ENCODE measurements at regions not wholly inside any gene's neighbourhood (a gene's known extent, or its start where the extent isn't known, plus 50 kb on each side); places are given as distances from the start of the nearest gene placed in this dataset.

DNA sequence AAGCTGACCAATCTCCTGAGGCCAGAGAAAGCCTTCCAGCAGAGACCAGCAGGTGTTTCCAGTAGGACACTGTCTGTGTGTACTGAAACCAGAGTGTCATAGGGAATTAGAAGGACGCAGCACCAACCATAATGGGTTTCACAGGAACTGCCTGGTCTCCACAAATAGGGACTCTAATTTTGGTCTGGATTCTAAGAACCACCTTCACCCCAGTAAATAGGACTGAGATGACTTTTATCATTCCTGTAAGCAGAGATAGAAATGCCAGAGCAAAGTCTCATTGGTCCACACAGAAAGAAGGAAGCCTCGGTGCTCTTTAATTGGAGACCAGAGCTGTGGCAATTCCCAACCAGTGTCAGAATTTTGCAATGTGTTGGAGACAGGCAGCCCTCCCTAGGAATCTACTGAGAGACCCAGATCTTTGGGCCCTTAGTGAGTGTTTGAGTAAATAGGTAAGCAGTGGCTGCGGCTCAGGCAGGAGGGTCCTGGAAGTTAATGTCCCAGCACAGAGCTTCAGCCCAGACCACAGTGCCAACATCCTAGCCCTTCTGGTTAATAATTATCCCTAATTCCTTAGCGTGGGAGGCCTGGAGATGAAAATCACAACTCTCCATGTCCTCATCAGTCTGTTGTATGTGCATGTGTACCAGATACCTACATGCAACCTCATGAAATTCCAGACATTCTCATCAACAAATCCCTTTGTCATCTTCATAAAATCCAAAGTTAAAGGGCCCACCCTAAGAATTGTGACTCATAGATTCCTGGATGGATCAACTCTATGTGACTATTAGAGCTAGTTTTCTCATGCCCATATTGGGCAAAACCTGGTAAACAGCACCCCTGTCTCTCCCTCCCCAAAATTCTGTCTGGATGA, 81.2 kb downstream of the UNC5CL start:
- TF ChIP-seq, protein P1, sequence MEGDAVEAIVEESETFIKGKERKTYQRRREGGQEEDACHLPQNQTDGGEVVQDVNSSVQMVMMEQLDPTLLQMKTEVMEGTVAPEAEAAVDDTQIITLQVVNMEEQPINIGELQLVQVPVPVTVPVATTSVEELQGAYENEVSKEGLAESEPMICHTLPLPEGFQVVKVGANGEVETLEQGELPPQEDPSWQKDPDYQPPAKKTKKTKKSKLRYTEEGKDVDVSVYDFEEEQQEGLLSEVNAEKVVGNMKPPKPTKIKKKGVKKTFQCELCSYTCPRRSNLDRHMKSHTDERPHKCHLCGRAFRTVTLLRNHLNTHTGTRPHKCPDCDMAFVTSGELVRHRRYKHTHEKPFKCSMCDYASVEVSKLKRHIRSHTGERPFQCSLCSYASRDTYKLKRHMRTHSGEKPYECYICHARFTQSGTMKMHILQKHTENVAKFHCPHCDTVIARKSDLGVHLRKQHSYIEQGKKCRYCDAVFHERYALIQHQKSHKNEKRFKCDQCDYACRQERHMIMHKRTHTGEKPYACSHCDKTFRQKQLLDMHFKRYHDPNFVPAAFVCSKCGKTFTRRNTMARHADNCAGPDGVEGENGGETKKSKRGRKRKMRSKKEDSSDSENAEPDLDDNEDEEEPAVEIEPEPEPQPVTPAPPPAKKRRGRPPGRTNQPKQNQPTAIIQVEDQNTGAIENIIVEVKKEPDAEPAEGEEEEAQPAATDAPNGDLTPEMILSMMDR (conservative IDR thresholded peaks at IDR 0.05): no peak
- no peaks in the 10 kb centered on the region for H3K36me3 Mint-ChIP-seq (ENCODE audit: low read depth)
- peaks cover 2% of the 10 kb centered on the region for H3K4me1 ChIP-seq (ENCODE audit: control insufficient read depth, insufficient read depth, low read length)
- H3K9me3 Mint-ChIP-seq: no peaks in the 10 kb centered on the region
- H3K4me3 ChIP-seq (ENCODE audit: low read length): no peak overlapping the region
- no peaks in the 10 kb centered on the region for H3K27me3 Mint-ChIP-seq (ENCODE audit: insufficient read depth)
- no peak for DNase-seq
- H3K27ac Mint-ChIP-seq: no peak overlapping the region
- no peaks in the 10 kb centered on the region for H3K27me3 ChIP-seq (ENCODE audit: control insufficient read depth, insufficient read depth, low read length, poor library complexity, severe bottlenecking)
- peaks cover 19% of the 10 kb centered on the region for H3K4me1 Mint-ChIP-seq
- H3K27ac ChIP-seq (ENCODE audit: low read depth, low read length): no peak overlapping the region
- H3K9ac ChIP-seq (ENCODE audit: extremely low read depth, low read length, poor library complexity, severe bottlenecking): no peak overlapping the region
- no peaks in the 10 kb centered on the region for H3K9me3 ChIP-seq (ENCODE audit: control insufficient read depth, low read length)
- no peaks in the 10 kb centered on the region for H3K36me3 ChIP-seq (ENCODE audit: control insufficient read depth, insufficient read depth, low read length)
- no peak overlapping the region for H3K4me3 Mint-ChIP-seq
- WGBS, 2 experiments (ENCODE audit: insufficient coverage in 1 of 2, insufficient read length in 1 of 2): 88 to 97% methylated on average over 4 of the region's 4 CpGs

DNA sequence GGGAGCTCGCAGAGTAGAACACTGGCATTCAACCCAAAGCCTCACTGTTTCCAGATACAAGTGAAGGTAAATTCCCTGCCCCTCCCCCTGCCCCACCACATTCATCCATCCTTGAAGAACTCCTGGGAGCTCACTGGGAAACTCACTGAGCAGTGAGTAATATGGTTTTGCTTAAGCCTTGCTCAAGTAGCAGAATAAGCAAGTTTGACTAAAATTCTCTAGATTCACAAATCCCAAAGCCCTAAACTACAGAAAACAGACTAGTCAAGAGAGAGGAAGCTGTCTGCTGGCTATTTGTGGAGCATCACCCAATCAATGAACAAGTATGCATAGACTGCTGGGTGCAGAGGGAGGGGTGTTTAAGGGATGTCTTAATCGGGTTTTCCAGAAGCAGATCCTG, 82.1 kb downstream of the UNC5CL start:
- DNase-seq: no peak
- Histone ChIP-seq H3K27me3 (ENCODE audit: control insufficient read depth, insufficient read depth, low read length, poor library complexity, severe bottlenecking) (no peaks in the 10 kb centered on the region), H3K36me3 (ENCODE audit: control insufficient read depth, insufficient read depth, low read length) (no peaks in the 10 kb centered on the region), H3K9me3 (ENCODE audit: control insufficient read depth, low read length) (no peaks in the 10 kb centered on the region), H3K4me3 (ENCODE audit: low read length) (no peak overlapping the region), H3K4me1 (ENCODE audit: control insufficient read depth, insufficient read depth, low read length) (peaks cover 2% of the 10 kb centered on the region), H3K27ac (ENCODE audit: low read depth, low read length) (no peak overlapping the region), H3K9ac (ENCODE audit: extremely low read depth, low read length, poor library complexity, severe bottlenecking) (no peak overlapping the region)
- H3K36me3 Mint-ChIP-seq (ENCODE audit: low read depth): no peaks in the 10 kb centered on the region
- no peaks in the 10 kb centered on the region for H3K27me3 Mint-ChIP-seq (ENCODE audit: insufficient read depth)
- H3K4me1 Mint-ChIP-seq: peaks cover 19% of the 10 kb centered on the region
- no peak overlapping the region for H3K27ac Mint-ChIP-seq
- H3K9me3 Mint-ChIP-seq: no peaks in the 10 kb centered on the region
- TF ChIP-seq, protein P1 (conservative IDR thresholded peaks at IDR 0.05): no peak
- H3K4me3 Mint-ChIP-seq: no peak overlapping the region
- 94 to 100% methylated on average over 1 to 2 of the region's 2 CpGs for WGBS, 2 experiments (ENCODE audit: insufficient coverage in 1 of 2, insufficient read length in 1 of 2)

DNA sequence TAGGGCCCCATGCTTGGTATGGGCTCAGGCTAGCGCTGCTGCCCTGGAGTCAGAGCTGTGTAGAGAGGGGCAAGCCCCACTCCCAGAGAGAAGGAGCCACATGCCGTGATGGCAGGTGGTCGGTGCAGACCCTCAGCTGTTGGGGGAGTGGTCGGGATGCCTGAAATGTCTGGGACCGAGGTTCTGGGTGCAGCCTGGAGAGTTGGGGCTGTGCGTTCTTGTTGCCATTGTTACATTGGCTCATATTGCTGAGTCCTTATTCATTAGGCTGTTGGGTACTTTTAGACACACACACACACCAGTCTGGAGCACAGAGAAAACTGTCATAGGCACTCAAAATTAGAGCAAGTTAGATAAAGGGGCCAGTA, 83.9 kb downstream of the UNC5CL start:
- Histone ChIP-seq H3K36me3 (ENCODE audit: control insufficient read depth, insufficient read depth, low read length) (no peaks in the 10 kb centered on the region), H3K9ac (ENCODE audit: extremely low read depth, low read length, poor library complexity, severe bottlenecking) (no peak overlapping the region), H3K4me3 (ENCODE audit: low read length) (no peak overlapping the region), H3K27me3 (ENCODE audit: control insufficient read depth, insufficient read depth, low read length, poor library complexity, severe bottlenecking) (no peaks in the 10 kb centered on the region), H3K4me1 (ENCODE audit: control insufficient read depth, insufficient read depth, low read length) (peaks cover 5% of the 10 kb centered on the region), H3K27ac (ENCODE audit: low read depth, low read length) (no peak overlapping the region), H3K9me3 (ENCODE audit: control insufficient read depth, low read length) (no peaks in the 10 kb centered on the region)
- Mint-ChIP-seq H3K36me3 (ENCODE audit: low read depth) (no peaks in the 10 kb centered on the region), H3K4me1 (peaks cover 33% of the 10 kb centered on the region), H3K27me3 (ENCODE audit: insufficient read depth) (no peaks in the 10 kb centered on the region), H3K9me3 (no peaks in the 10 kb centered on the region), H3K4me3 (no peak overlapping the region), H3K27ac (no peak overlapping the region)
- WGBS, 2 experiments (ENCODE audit: insufficient coverage in 1 of 2, insufficient read length in 1 of 2): 96 to 98% methylated on average over 6 of the region's 6 CpGs
- TF ChIP-seq, protein P1 (conservative IDR thresholded peaks at IDR 0.05): no peak
- DNase-seq: no peak
